ENCODE measurements at regions not wholly inside any gene's neighbourhood (a gene's known extent, or its start where the extent isn't known, plus 50 kb on each side); places are given as distances from the start of the nearest gene placed in this dataset.

DNA sequence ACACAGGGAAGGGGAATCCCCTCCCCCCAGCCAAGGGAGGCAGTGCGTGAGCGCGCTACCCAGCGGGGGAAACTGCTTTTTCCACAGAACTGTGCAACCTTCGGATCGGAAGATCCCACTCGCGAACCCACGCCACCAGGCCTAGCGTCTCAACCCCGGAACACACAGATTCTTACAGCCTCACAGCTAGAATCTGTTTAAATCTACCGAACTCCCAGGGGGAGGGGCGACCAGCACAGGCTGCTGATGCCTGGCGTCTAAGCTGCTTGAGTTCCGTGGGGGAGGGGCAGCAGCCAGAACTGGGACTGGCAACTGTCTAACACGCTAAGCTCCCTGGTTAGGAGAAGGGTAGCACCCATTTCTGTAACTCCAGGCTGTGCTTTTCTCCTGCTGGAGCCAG, 217.3 kb upstream of the TENT5A start:
- no peak overlapping the region for H3K27ac ChIP-seq (ENCODE audit: low read depth in 1 of 2, low read length in 2 of 2)
- H3K4me3 ChIP-seq (ENCODE audit: low read depth in 1 of 3, low read length in 3 of 3) = no peak overlapping the region
- no peaks in the 10 kb centered on the region for H3K9me3 ChIP-seq (ENCODE audit: control insufficient read depth in 4 of 4, low read length in 3 of 4)
- H3K4me1 ChIP-seq (ENCODE audit: control insufficient read depth in 4 of 4, insufficient read depth in 4 of 4, low read length in 3 of 4) = no peaks in the 10 kb centered on the region
- no peak overlapping the region for H3K9ac ChIP-seq (ENCODE audit: low read depth in 1 of 2, low read length in 2 of 2)
- no peaks in the 10 kb centered on the region for H3K27me3 ChIP-seq (ENCODE audit: control insufficient read depth in 4 of 4, insufficient read depth in 4 of 4, low read length in 3 of 4)
- TF ChIP-seq, protein P1, sequence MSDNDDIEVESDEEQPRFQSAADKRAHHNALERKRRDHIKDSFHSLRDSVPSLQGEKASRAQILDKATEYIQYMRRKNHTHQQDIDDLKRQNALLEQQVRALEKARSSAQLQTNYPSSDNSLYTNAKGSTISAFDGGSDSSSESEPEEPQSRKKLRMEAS (IDR thresholded peaks at IDR 0.05) = no peak
- TF ChIP-seq, protein P2, sequence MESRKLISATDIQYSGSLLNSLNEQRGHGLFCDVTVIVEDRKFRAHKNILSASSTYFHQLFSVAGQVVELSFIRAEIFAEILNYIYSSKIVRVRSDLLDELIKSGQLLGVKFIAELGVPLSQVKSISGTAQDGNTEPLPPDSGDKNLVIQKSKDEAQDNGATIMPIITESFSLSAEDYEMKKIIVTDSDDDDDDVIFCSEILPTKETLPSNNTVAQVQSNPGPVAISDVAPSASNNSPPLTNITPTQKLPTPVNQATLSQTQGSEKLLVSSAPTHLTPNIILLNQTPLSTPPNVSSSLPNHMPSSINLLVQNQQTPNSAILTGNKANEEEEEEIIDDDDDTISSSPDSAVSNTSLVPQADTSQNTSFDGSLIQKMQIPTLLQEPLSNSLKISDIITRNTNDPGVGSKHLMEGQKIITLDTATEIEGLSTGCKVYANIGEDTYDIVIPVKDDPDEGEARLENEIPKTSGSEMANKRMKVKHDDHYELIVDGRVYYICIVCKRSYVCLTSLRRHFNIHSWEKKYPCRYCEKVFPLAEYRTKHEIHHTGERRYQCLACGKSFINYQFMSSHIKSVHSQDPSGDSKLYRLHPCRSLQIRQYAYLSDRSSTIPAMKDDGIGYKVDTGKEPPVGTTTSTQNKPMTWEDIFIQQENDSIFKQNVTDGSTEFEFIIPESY (IDR thresholded peaks at IDR 0.05) = no peak
- TF ChIP-seq, protein P3, sequence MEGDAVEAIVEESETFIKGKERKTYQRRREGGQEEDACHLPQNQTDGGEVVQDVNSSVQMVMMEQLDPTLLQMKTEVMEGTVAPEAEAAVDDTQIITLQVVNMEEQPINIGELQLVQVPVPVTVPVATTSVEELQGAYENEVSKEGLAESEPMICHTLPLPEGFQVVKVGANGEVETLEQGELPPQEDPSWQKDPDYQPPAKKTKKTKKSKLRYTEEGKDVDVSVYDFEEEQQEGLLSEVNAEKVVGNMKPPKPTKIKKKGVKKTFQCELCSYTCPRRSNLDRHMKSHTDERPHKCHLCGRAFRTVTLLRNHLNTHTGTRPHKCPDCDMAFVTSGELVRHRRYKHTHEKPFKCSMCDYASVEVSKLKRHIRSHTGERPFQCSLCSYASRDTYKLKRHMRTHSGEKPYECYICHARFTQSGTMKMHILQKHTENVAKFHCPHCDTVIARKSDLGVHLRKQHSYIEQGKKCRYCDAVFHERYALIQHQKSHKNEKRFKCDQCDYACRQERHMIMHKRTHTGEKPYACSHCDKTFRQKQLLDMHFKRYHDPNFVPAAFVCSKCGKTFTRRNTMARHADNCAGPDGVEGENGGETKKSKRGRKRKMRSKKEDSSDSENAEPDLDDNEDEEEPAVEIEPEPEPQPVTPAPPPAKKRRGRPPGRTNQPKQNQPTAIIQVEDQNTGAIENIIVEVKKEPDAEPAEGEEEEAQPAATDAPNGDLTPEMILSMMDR (IDR thresholded peaks at IDR 0.05; ENCODE audit: low read depth, low read length, missing input control) = no peak
- TF ChIP-seq, protein P4, sequence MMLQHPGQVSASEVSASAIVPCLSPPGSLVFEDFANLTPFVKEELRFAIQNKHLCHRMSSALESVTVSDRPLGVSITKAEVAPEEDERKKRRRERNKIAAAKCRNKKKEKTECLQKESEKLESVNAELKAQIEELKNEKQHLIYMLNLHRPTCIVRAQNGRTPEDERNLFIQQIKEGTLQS (IDR thresholded peaks at IDR 0.05) = no peak
- TF ChIP-seq RAD21 (IDR thresholded peaks at IDR 0.05) (no peak), FOXA1 (IDR thresholded peaks at IDR 0.05) (no peak), NR2F2 (IDR thresholded peaks at IDR 0.05) (no peak), TAF1 (conservative IDR thresholded peaks at IDR 0.05) (no peak), GABPA (IDR thresholded peaks at IDR 0.05 in 1 of 2, conservative IDR thresholded peaks at IDR 0.05 in 1 of 2) (no peak), RXRA (IDR thresholded peaks at IDR 0.05) (no peak), FOXA2 (IDR thresholded peaks at IDR 0.05) (no peak), JUND (IDR thresholded peaks at IDR 0.05) (no peak), HNF4A (conservative IDR thresholded peaks at IDR 0.05) (no peak), SP1 (IDR thresholded peaks at IDR 0.05) (no peak), EGR1 (IDR thresholded peaks at IDR 0.05; ENCODE audit: low read depth in 2 of 2) (no peak), HNF4G (IDR thresholded peaks at IDR 0.05) (no peak), YY1 (IDR thresholded peaks at IDR 0.05) (no peak)
- TF ChIP-seq, protein P5, sequence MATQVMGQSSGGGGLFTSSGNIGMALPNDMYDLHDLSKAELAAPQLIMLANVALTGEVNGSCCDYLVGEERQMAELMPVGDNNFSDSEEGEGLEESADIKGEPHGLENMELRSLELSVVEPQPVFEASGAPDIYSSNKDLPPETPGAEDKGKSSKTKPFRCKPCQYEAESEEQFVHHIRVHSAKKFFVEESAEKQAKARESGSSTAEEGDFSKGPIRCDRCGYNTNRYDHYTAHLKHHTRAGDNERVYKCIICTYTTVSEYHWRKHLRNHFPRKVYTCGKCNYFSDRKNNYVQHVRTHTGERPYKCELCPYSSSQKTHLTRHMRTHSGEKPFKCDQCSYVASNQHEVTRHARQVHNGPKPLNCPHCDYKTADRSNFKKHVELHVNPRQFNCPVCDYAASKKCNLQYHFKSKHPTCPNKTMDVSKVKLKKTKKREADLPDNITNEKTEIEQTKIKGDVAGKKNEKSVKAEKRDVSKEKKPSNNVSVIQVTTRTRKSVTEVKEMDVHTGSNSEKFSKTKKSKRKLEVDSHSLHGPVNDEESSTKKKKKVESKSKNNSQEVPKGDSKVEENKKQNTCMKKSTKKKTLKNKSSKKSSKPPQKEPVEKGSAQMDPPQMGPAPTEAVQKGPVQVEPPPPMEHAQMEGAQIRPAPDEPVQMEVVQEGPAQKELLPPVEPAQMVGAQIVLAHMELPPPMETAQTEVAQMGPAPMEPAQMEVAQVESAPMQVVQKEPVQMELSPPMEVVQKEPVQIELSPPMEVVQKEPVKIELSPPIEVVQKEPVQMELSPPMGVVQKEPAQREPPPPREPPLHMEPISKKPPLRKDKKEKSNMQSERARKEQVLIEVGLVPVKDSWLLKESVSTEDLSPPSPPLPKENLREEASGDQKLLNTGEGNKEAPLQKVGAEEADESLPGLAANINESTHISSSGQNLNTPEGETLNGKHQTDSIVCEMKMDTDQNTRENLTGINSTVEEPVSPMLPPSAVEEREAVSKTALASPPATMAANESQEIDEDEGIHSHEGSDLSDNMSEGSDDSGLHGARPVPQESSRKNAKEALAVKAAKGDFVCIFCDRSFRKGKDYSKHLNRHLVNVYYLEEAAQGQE (IDR thresholded peaks at IDR 0.05) = no peak
- 86% methylated on average over 16 of the region's 16 CpGs for WGBS
- H3K36me3 ChIP-seq (ENCODE audit: control insufficient read depth in 4 of 4, insufficient read depth in 3 of 4, low read depth in 1 of 4, low read length in 3 of 4) = no peaks in the 10 kb centered on the region
- no peak for DNase-seq (ENCODE audit: low spot score)

Data from liver (tissue), 8 donors.